OCI-LY7 (cell line): ENCODE measurements at regions not wholly inside any gene's neighbourhood (a gene's known extent, or its start where the extent isn't known, plus 50 kb on each side); places are given as distances from the start of the nearest gene placed in this dataset.

Experiments
- EZH2phosphoT487 ChIP-seq: fragments of 200-600 bp; sonication (generic); IDR thresholded peaks from 2 replicates; pipeline ENCODE4 v1.6.1; 2018; ENCODE audit warnings: low read depth, borderline replicate concordance, mild to moderate bottlenecking, mixed run types, antibody characterized with exemption, low read length, moderate library complexity, mixed read lengths
- TF ChIP-seq, protein P1 (sequence below): fragments of 200-600 bp; sonication (generic); conservative IDR thresholded peaks from 2 replicates; pipeline ENCODE4 v1.5.1; 2014; ENCODE audit warnings: mild to moderate bottlenecking, antibody characterized with exemption, low read length, moderate library complexity, mixed read lengths

DNA sequence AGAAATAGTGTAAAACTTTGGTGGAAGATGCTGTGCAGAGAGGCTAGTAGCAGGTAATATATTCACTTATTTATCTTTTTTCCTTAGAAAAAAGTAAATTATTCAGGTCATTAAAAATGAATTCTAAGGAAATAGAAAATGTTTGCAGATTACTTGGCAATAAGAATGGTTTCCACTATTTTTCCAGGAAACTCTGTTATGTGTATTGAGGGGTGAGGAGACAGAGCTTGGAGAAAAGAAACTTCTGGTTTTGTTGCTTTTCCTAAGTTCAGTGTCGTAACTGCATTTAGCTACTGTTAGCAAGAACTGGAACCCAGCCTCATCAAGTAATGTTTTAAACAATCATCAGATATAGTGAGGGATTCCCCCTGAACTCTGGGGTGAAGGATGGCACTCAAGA lies 79.2 kb upstream of the SMLR1 start:
- TF ChIP-seq, protein P1, sequence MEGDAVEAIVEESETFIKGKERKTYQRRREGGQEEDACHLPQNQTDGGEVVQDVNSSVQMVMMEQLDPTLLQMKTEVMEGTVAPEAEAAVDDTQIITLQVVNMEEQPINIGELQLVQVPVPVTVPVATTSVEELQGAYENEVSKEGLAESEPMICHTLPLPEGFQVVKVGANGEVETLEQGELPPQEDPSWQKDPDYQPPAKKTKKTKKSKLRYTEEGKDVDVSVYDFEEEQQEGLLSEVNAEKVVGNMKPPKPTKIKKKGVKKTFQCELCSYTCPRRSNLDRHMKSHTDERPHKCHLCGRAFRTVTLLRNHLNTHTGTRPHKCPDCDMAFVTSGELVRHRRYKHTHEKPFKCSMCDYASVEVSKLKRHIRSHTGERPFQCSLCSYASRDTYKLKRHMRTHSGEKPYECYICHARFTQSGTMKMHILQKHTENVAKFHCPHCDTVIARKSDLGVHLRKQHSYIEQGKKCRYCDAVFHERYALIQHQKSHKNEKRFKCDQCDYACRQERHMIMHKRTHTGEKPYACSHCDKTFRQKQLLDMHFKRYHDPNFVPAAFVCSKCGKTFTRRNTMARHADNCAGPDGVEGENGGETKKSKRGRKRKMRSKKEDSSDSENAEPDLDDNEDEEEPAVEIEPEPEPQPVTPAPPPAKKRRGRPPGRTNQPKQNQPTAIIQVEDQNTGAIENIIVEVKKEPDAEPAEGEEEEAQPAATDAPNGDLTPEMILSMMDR, result no peak
- TF ChIP-seq EZH2phosphoT487, result no peak
